ENCODE measurements at regions not wholly inside any gene's neighbourhood (a gene's known extent, or its start where the extent isn't known, plus 50 kb on each side); places are given as distances from the start of the nearest gene placed in this dataset.
A peak's percentile ranks its signal among the peaks of the same experiment; 100 is the strongest.

DNA sequence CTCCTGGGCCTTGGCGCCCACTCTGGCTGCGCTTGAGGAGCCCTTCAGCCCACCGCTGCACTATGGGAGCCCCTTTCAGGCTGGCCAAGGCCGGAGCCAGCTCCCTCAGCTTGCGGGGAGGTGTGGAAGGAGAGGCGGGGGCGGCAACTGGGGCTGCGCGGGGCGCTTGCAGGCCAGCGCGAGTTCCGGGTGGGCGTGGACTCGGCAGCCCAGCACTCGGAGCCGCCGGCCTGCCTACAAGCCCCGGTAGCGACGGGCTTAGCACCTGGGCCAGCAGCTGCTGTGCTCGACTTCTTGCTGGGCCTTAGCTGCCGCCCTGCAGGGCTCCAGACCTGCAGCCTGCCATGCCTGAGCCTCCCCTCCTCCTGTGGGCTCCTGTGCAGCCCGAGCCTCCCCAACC, 141.5 kb upstream of the SLC39A10 start:
- Mint-ChIP-seq H3K4me1 (peaks cover 0 to 3% of the 10 kb centered on the region in 2 donors), H3K27me3 (ENCODE audit: low read depth in 3 of 3) (peaks cover 0 to 9% (median 4%) of the 10 kb centered on the region in 3 donors), H3K36me3 (peaks cover 0 to under 1% (median 0%) of the 10 kb centered on the region in 3 donors), H3K9me3 (peaks cover 0 to 2% (median 0%) of the 10 kb centered on the region in 6 donors), H3K4me3 (no peak overlapping the region), H3K27ac (no peak overlapping the region)
- no peak for DNase-seq

DNA sequence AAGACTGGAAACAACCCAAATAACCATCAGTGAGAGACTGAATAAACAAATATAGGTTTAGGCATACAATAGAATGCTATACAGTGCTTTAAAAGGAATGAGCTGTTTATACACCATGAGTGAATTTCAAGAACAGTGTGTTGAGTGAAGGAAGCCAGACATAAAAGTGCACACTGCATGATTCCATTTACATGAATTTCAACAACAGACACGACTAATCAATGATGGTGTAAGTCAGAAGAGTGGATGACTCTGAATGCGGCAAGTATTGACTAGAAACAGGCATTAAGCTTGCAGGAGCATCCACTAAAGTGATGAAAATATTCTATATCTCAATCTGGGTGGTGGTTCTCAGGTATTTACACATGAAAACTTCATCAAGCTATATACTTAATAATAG, 142.7 kb upstream of the SLC39A10 start:
- Mint-ChIP-seq H3K9me3 (peaks cover 0 to 2% (median 0%) of the 10 kb centered on the region in 6 donors), H3K27ac (no peak overlapping the region), H3K27me3 (ENCODE audit: low read depth in 3 of 3) (peaks cover 0 to 7% (median 4%) of the 10 kb centered on the region in 3 donors), H3K36me3 (peaks cover 0 to 3% (median 0%) of the 10 kb centered on the region in 3 donors), H3K4me3 (no peak overlapping the region), H3K4me1 (peaks cover 0 to 3% of the 10 kb centered on the region in 2 donors)
- no peak for DNase-seq

DNA sequence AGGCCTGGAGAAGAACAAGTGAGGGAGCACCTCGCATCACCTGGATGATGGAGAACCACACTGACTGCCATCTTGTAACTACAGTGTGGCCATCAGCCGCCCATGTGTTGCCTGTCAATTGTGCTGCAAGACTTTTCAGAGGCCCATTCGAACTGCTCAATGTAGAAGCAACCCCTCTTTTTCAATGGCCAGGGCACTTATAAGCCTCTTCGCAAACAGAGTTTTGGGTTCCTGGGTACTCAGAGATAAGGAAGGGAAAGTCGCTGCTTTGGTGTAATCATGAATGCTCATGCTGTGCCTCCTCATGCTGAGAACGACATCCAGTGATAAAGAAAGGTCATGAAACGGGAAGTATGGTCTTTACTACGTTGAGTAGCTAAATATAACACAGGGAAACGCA, 143.9 kb upstream of the SLC39A10 start:
- DNase-seq = no peak
- Mint-ChIP-seq H3K9me3 (peaks cover 0 to 2% (median 0%) of the 10 kb centered on the region in 6 donors), H3K36me3 (peaks cover 0 to 3% (median 0%) of the 10 kb centered on the region in 3 donors), H3K4me1 (peaks cover 0 to 3% of the 10 kb centered on the region in 2 donors), H3K27ac (no peak overlapping the region), H3K27me3 (ENCODE audit: low read depth in 3 of 3) (peaks cover 0 to 5% (median 4%) of the 10 kb centered on the region in 3 donors), H3K4me3 (no peak overlapping the region)

DNA sequence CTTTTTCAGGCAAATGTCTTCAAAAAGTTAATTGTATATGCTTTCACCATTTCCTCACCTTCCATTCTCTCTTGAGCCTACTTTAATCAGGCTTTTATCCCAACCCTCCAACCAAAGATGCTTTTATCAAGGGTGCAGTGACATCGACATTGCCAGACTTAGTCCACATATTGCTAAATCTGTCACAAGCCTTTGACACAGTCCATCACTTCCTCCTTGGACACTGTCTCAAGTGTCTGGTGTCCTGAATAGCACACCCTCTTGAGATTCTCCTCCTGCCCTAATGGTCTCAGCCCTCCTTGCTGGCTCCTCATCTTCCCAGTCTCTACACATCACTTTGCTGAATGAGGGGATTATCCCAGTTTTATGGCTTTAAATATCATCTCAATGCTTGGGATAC, 147.5 kb upstream of the SLC39A10 start:
- no peak overlapping the region for H3K27ac Mint-ChIP-seq
- H3K27me3 Mint-ChIP-seq (ENCODE audit: low read depth in 3 of 3) = peaks cover 0 to 2% (median 1%) of the 10 kb centered on the region in 3 donors

DNA sequence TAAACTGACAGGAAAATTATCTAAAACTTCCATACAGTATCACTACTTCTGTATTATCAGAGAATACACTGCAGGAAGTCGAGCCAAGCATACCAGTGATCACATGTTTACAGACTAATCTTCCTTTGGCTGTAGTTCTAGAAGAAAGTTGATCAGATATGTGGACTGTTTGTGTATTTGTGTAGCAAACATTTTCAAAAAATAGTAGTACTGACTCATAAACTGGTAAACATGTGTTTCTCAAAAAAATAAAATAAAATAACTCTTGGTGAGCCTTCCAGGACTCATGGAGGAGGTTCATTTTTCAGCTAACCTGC, 148.9 kb upstream of the SLC39A10 start:
- H3K27ac Mint-ChIP-seq = no peak overlapping the region
- H3K9me3 Mint-ChIP-seq = no peaks in the 10 kb centered on the region
- H3K27me3 Mint-ChIP-seq (ENCODE audit: low read depth in 3 of 3) = peaks cover 0 to 6% (median 2%) of the 10 kb centered on the region in 3 donors
- H3K4me3 Mint-ChIP-seq = no peak overlapping the region
- peaks cover 8 to 11% of the 10 kb centered on the region in 2 donors for H3K4me1 Mint-ChIP-seq
- peaks cover 0 to 3% (median 0%) of the 10 kb centered on the region in 3 donors for H3K36me3 Mint-ChIP-seq
- DNase-seq = no peak

More for the DNA sequence above, 147.5 kb upstream of the SLC39A10 start:
- DNase-seq = no peak
- H3K36me3 Mint-ChIP-seq = peaks cover 0 to 3% (median 0%) of the 10 kb centered on the region in 3 donors
- no peak overlapping the region for H3K4me3 Mint-ChIP-seq
- no peaks in the 10 kb centered on the region for H3K9me3 Mint-ChIP-seq
- H3K4me1 Mint-ChIP-seq = peaks cover 1 to 3% of the 10 kb centered on the region in 2 donors

DNA sequence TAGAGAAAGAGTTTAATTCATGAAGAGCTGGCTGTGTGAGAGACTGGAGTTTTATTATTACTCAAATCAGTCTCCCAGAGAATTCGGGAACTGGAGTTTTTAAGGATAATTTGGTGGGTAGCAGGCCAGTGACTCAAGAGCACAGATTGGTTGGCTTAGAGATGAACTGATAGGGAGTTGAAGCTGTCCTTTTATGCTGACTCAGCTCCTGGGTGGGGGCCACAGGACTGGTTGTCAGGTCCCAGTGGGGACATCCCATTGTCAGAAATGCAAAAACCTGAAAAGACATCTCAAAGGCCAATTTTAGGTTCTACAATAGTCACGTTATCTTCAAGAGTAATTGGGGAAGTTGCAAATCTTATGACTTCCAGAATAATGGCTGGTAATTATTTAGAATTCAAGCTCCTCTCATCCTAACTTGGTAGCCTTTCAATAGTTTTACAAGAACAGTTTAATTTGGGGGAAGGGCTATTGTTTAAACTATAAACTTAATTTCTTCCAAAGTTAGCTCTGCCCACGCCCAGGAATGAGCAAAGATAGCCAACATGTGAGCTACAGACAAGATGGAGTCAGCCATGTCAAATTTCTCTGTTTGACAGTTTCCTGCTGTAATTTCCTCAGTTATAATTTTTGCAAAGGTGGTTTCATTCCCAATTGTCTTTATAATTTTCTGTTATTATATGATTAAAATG, 149.4 kb upstream of the SLC39A10 start:
- peaks cover 11 to 16% of the 10 kb centered on the region in 2 donors for H3K4me1 Mint-ChIP-seq
- H3K9me3 Mint-ChIP-seq = no peaks in the 10 kb centered on the region
- H3K4me3 Mint-ChIP-seq = no peak overlapping the region
- peaks cover 0 to 6% (median 2%) of the 10 kb centered on the region in 3 donors for H3K27me3 Mint-ChIP-seq (ENCODE audit: low read depth in 3 of 3)
- H3K27ac Mint-ChIP-seq = no peak overlapping the region
- no peak for DNase-seq
- H3K36me3 Mint-ChIP-seq = peaks cover 0 to 3% (median 0%) of the 10 kb centered on the region in 3 donors

DNA sequence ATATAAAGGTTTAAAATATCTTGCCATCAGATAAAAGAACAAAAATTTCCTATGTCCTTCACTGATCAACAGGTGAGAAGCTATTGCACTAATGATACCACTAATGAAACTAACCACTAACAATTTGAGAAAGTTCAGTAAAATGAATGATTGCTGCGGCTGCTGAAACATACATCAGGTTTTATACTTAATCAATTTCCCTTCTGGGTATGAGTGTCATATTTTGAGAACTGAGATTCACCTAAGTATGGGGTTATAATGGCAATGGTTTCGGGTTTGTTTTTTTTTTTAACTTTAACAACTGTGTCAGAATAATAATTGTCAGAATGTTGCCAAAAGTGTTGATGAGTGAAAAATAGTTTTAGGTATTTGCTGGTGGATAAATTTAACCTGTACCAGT, 151.3 kb upstream of the SLC39A10 start:
- no peak overlapping the region for H3K4me3 Mint-ChIP-seq
- DNase-seq = no peak
- H3K9me3 Mint-ChIP-seq = no peaks in the 10 kb centered on the region
- peaks cover 0 to 3% (median 0%) of the 10 kb centered on the region in 3 donors for H3K36me3 Mint-ChIP-seq
- H3K27ac Mint-ChIP-seq = no peak overlapping the region
- H3K27me3 Mint-ChIP-seq (ENCODE audit: low read depth in 3 of 3) = peaks cover 0 to 6% (median 0%) of the 10 kb centered on the region in 3 donors
- H3K4me1 Mint-ChIP-seq = peaks cover 11 to 24% of the 10 kb centered on the region in 2 donors

DNA sequence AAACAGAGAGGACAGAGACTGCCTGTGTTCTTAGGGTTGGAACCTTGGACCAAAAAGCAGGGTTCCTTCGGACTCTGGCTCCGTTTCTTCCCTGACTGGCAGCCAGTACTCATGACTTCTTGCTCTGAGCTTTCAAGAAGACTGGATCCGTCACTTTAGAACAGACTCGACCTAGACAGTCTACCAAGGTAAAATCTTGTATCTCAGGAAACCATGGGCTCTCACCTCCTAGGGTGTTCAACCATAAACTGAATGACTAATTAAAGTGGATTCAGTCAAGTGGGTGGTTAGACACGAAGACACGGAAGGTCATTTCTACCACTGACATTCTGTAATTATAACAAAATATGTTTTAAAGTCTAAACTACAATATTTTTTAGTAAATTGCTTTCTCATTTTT, 153.8 kb upstream of the SLC39A10 start:
- H3K27me3 Mint-ChIP-seq (ENCODE audit: low read depth in 3 of 3) = peaks cover 0 to 6% (median 3%) of the 10 kb centered on the region in 3 donors
- H3K27ac Mint-ChIP-seq = peak overlapping the region in 5 of 6 donors; percentile 55 to 79 (median 63)
- H3K9me3 Mint-ChIP-seq = no peaks in the 10 kb centered on the region
- H3K4me3 Mint-ChIP-seq = peak overlapping the region in 4 of 5 donors; percentile 23 to 59 (median 29)
- peaks cover 12 to 30% of the 10 kb centered on the region in 2 donors for H3K4me1 Mint-ChIP-seq
- peak; percentile 55 to 63 (median 58) for DNase-seq
- no peaks in the 10 kb centered on the region for H3K36me3 Mint-ChIP-seq

DNA sequence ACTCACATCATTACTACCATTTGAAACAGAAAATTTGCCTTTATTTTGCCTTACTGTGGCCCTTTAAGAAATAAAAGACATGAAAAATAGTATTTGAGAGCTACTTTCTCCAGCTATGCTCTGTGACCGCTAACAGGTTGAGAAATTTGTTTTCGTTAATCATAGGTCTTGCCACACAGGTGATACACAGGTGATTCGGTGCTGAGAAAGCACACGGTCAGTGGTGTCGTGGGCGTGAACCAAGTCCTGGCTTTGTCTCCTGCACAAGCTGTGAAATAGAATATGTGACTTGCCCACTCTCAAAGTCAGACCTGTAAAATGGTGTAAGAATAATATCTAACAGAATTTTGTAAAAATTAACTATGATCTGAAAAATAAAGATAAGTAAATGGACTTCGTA, 155.3 kb upstream of the SLC39A10 start:
- Mint-ChIP-seq H3K9me3 (no peaks in the 10 kb centered on the region), H3K36me3 (no peaks in the 10 kb centered on the region), H3K4me1 (peaks cover 17 to 34% of the 10 kb centered on the region in 2 donors), H3K27ac (no peak overlapping the region), H3K4me3 (no peak overlapping the region), H3K27me3 (ENCODE audit: low read depth in 3 of 3) (peaks cover 1 to 6% (median 3%) of the 10 kb centered on the region in 3 donors)
- DNase-seq = no peak

DNA sequence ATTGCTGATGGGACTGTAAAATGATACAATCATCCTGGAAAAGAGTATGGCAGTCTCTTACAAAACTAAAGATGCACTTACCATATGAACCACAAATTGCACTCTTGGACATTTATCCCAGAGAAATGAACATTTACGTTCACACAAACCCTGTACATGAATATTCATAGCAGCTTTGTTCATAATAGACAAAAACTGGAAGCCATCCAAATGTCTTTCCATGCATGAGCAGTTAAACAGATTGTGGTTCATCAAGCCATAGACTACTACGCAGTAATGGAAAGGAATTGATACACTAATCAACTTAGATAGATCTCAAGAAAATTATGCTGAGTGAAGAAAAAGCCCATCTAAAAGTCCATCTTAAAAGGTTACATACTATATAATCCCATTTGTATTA, 156.1 kb upstream of the SLC39A10 start:
- peaks cover 1 to 6% (median 3%) of the 10 kb centered on the region in 3 donors for H3K27me3 Mint-ChIP-seq (ENCODE audit: low read depth in 3 of 3)
- no peaks in the 10 kb centered on the region for H3K9me3 Mint-ChIP-seq
- no peaks in the 10 kb centered on the region for H3K36me3 Mint-ChIP-seq
- H3K4me1 Mint-ChIP-seq = peaks cover 17 to 34% of the 10 kb centered on the region in 2 donors
- no peak for DNase-seq
- no peak overlapping the region for H3K4me3 Mint-ChIP-seq
- no peak overlapping the region for H3K27ac Mint-ChIP-seq

DNA sequence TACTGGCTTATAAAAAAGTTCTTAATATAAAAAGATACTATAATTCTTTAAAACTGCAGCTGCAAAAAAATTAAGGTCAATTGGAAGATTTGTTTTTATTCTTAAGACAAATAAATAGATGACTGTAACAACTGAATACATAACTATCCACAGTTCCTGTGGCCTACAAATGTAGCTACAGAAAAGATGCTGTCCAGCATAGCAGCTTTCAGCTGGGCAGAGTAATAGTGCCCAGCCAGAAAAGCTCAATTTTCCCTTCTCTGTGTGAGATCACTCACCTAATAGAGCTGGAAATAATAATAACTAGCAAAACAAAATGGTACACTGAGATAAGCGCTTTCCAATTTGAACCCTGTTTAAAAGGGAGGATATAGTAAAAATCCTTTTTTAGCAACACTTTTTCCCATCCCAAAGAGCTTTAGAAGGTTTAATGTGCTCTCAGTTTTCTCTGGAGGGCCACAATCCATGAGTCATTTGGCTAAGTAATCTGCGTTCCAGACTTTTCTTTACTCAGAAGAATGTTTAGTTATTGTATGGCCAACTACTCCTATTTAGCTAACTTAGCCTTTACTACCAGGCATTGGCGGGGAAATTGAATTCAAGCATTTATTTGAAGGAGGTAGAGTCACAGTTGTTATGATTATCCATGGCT, 158.1 kb upstream of the SLC39A10 start:
- no peaks in the 10 kb centered on the region for H3K36me3 Mint-ChIP-seq
- peaks cover 1 to 4% (median 3%) of the 10 kb centered on the region in 3 donors for H3K27me3 Mint-ChIP-seq (ENCODE audit: low read depth in 3 of 3)
- H3K4me1 Mint-ChIP-seq = peaks cover 15 to 29% of the 10 kb centered on the region in 2 donors
- H3K4me3 Mint-ChIP-seq = no peak overlapping the region
- no peaks in the 10 kb centered on the region for H3K9me3 Mint-ChIP-seq
- no peak for DNase-seq
- no peak overlapping the region for H3K27ac Mint-ChIP-seq

DNA sequence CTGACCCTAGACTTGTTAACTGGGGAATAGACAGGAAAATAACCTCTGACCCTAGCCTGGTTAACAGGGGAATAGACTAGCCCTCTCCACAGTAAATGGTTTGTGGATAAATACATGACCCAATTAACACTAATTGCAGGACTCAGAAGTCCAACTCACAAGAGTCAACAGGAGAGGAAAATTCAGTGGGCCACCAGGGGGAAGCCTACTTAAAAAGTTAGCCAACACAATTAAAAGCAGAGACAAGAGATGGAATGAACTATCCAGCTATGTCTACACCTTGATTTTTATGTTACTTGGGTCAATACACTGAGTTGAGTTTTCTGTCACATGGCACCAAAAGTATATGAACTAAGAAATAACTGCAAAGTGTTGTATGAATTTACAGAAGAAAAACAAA, 158.8 kb upstream of the SLC39A10 start:
- no peak overlapping the region for H3K4me3 Mint-ChIP-seq
- H3K27me3 Mint-ChIP-seq (ENCODE audit: low read depth in 3 of 3) = peaks cover 0 to 3% (median 1%) of the 10 kb centered on the region in 3 donors
- H3K9me3 Mint-ChIP-seq = no peaks in the 10 kb centered on the region
- H3K4me1 Mint-ChIP-seq = peaks cover 10 to 23% of the 10 kb centered on the region in 2 donors
- no peaks in the 10 kb centered on the region for H3K36me3 Mint-ChIP-seq
- DNase-seq = peak; percentile 52 to 64 (median 61)
- H3K27ac Mint-ChIP-seq = peak overlapping the region in 1 of 6 donors; percentile 18

DNA sequence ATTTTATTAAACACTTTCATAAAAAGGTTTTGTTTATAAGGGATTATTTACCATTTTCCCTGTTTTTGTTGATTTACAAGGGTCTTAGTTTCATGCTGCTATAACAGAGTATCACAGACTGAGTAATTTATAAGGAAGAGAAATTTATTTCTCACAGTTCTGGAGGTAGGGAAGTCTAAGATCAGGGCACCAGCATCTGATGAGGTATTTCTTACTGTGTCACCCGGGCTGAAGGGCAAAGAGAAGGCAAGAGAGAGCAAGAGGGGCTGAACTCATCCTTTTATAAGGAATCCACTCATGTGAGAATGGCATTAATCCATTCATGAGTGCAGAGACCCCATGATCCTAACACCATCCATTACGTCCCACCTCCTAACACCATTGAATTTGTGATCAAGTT, 160.0 kb upstream of the SLC39A10 start:
- H3K36me3 Mint-ChIP-seq = no peaks in the 10 kb centered on the region
- no peaks in the 10 kb centered on the region for H3K9me3 Mint-ChIP-seq
- peaks cover 0 to 3% (median 1%) of the 10 kb centered on the region in 3 donors for H3K27me3 Mint-ChIP-seq (ENCODE audit: low read depth in 3 of 3)
- peaks cover 5 to 11% of the 10 kb centered on the region in 2 donors for H3K4me1 Mint-ChIP-seq
- no peak overlapping the region for H3K27ac Mint-ChIP-seq
- no peak overlapping the region for H3K4me3 Mint-ChIP-seq
- no peak for DNase-seq

DNA sequence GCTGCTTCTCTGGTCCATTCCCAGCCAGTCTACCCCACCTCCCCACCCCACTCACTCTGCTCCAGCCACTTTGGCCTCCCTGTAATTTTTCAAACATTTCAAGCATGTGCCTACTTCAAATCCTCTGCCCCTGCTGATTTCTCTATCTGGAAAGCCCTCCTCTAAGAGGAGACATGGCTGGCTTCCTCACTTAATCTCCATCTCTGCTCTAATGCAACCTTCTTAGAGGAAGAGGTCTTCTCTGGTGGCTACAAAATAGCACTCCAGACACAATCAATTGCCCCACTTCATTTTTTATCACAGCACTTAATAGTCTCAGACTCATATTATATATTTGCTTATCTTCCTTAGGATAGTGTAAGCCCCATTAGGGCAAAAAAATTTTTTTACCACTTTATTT, 161.1 kb upstream of the SLC39A10 start:
- peaks cover 5 to 10% of the 10 kb centered on the region in 2 donors for H3K4me1 Mint-ChIP-seq
- peaks cover 0 to 3% (median 1%) of the 10 kb centered on the region in 3 donors for H3K27me3 Mint-ChIP-seq (ENCODE audit: low read depth in 3 of 3)
- no peak overlapping the region for H3K4me3 Mint-ChIP-seq
- H3K36me3 Mint-ChIP-seq = no peaks in the 10 kb centered on the region
- H3K27ac Mint-ChIP-seq = no peak overlapping the region
- no peaks in the 10 kb centered on the region for H3K9me3 Mint-ChIP-seq
- no peak for DNase-seq

All from immature natural killer cell (primary cell).